HCT116 (cell line): ENCODE measurements at regions not wholly inside any gene's neighbourhood (a gene's known extent, or its start where the extent isn't known, plus 50 kb on each side); places are given as distances from the start of the nearest gene placed in this dataset.

Experiments used
- ATAC-seq: fragments of 200-7000 bp; cut with Tn5 transposase; 2 replicates; pipeline ENCODE4 v1.9.1; 2020; ENCODE audit warnings: mild to moderate bottlenecking, moderate library complexity
- BruUV-seq: library from RNA; stranded (reverse); fragments of 400-500 nt; replicated peaks from 2 replicates; lab custom pipeline; 2021; lab: Mats Ljungman, UMichigan
- CTCF ChIA-PET: fragments of 300-600 bp; sonication (Branson Sonifier 250); formaldehyde crosslinking; loops from one replicate; lab custom pipeline; 2021; ENCODE audit warnings: antibody characterized with exemption; lab: Charles Lee
- POLR2A ChIA-PET: fragments of 300-600, 350-600 bp; sonication (Branson Sonifier 250); formaldehyde crosslinking; loops from one replicate; lab custom pipeline; 2021; ENCODE audit warnings: antibody characterized with exemption; lab: Charles Lee
- RAD21 ChIA-PET, 2 experiments: fragments of 300-600 bp; sonication (Branson Sonifier 250); formaldehyde crosslinking; loops; one replicate each; lab custom pipeline; 2023; ENCODE audit warnings: low total read pairs in 2 of 2; ENCODE audit not compliant: uncharacterized antibody in 2 of 2, unreplicated experiment in 2 of 2, low non-redundant PET in 1 of 2; lab: Charles Lee
- DNase-seq: peaks from one replicate; pipeline ENCODE4 v3.0.0-alpha.2; 2010; ENCODE audit warnings: low read depth, low spot score
- H2AFZ ChIP-seq: fragments of 200-600 bp; shearing (Covaris generic), sonication (generic); 2 replicates; pipeline ENCODE4 v1.6.1; 2017; ENCODE audit warnings: low read depth, mixed run types, mixed read lengths, antibody characterized with exemption, low read length; ENCODE audit not compliant: poor library complexity, severe bottlenecking
- H3K27ac ChIP-seq: 2 replicates; pipeline ENCODE4 v1.5.1; 2012; ENCODE audit warnings: low read depth, low read length
- H3K27me3 ChIP-seq: fragments of 200-600 bp; sonication (generic); 2 replicates; pipeline ENCODE4 v1.6.1; 2016; ENCODE audit warnings: mixed run types, low read length, mixed read lengths; ENCODE audit not compliant: insufficient read depth
- H3K36me3 ChIP-seq, 2 experiments: fragments of 200-500 bp in 1 of 2; fragments of 200-600 bp in 1 of 2; sonication (Bioruptor generic) in 1 of 2; sonication (generic) in 1 of 2; 2 replicates each; pipeline versions ENCODE4 v1.5.1 to v1.6.1; 2014 to 2016; ENCODE audit warnings: low read length in 2 of 2, inconsistent platforms in 1 of 2, mixed read lengths in 1 of 2, mixed run types in 1 of 2; ENCODE audit not compliant: insufficient read depth in 2 of 2, control insufficient read depth in 1 of 2
- H3K4me1 ChIP-seq, 2 experiments: fragments of 200-600 bp in 1 of 2; sonication (generic) in 1 of 2; 2 replicates each; pipeline versions ENCODE4 v1.5.1 to v1.6.1; 2012 to 2017; ENCODE audit warnings: low read length in 2 of 2, inconsistent platforms in 1 of 2, mild to moderate bottlenecking in 1 of 2, mixed read lengths in 1 of 2, mixed run types in 1 of 2, moderate library complexity in 1 of 2; ENCODE audit not compliant: insufficient read depth in 2 of 2, control insufficient read depth in 1 of 2
- H3K4me2 ChIP-seq: fragments of 200-600 bp; sonication (generic); 2 replicates; pipeline ENCODE4 v1.6.1; 2017; ENCODE audit warnings: mixed run types, low read length, mixed read lengths
- H3K4me3 ChIP-seq, 2 experiments: fragments of 200-600 bp in 1 of 2; sonication (generic) in 1 of 2; replicated peaks in 1 of 2; 2 replicates each; pipeline ENCODE4 v1.5.1; 2011 to 2016; ENCODE audit warnings: low read length in 2 of 2, control low read depth in 1 of 2, low read depth in 1 of 2, mild to moderate bottlenecking in 1 of 2, mixed read lengths in 1 of 2, mixed run types in 1 of 2
- H3K79me2 ChIP-seq: fragments of 200-600 bp; sonication (generic); 2 replicates; pipeline ENCODE4 v1.6.1; 2017; ENCODE audit warnings: mild to moderate bottlenecking, mixed run types, low read length, moderate library complexity, mixed read lengths; ENCODE audit not compliant: insufficient read depth
- H3K9ac ChIP-seq: fragments of 200-600 bp; sonication (generic); 2 replicates; pipeline ENCODE4 v1.6.1; 2016; ENCODE audit warnings: low read length, mixed read lengths
- H3K9me2 ChIP-seq: fragments of 200-600 bp; sonication (generic), shearing (Covaris generic); 2 replicates; pipeline ENCODE4 v1.6.1; 2017; ENCODE audit warnings: mixed run types, mild to moderate bottlenecking, moderate library complexity; ENCODE audit not compliant: insufficient read depth
- H3K9me3 ChIP-seq, 2 experiments: fragments of 200-500 bp in 1 of 2; fragments of 200-600 bp in 1 of 2; sonication (Bioruptor generic) in 1 of 2; sonication (generic) in 1 of 2; 2 replicates each; pipeline ENCODE4 v1.6.1; 2014 to 2017; ENCODE audit warnings: low read length in 2 of 2, mixed read lengths in 2 of 2, inconsistent platforms in 1 of 2, low read depth in 1 of 2, mild to moderate bottlenecking in 1 of 2, mixed run types in 1 of 2, moderate library complexity in 1 of 2; ENCODE audit not compliant: control insufficient read depth in 1 of 2, insufficient read depth in 1 of 2
- H4K20me1 ChIP-seq: fragments of 200-600 bp; sonication (generic), shearing (Covaris generic); 2 replicates; pipeline ENCODE4 v1.6.1; 2017; ENCODE audit warnings: mixed run types, mild to moderate bottlenecking, moderate library complexity; ENCODE audit not compliant: insufficient read depth
- CBX3 ChIP-seq: IDR thresholded peaks from 2 replicates; pipeline ENCODE4 v1.6.1; 2012; ENCODE audit warnings: low read depth
- CEBPB ChIP-seq: IDR thresholded peaks from 2 replicates; pipeline ENCODE4 v1.6.1; 2012; ENCODE audit warnings: low read depth
- EGR1 ChIP-seq: IDR thresholded peaks from 2 replicates; pipeline ENCODE4 v1.6.1; 2012; ENCODE audit warnings: low read depth
- ELF1 ChIP-seq: IDR thresholded peaks from 2 replicates; pipeline ENCODE4 v1.6.1; 2012; ENCODE audit warnings: low read depth, borderline replicate concordance
- EZH2 ChIP-seq: fragments of 200-600 bp; sonication (generic); IDR thresholded peaks from 2 replicates; pipeline ENCODE4 v1.6.1; 2017; ENCODE audit warnings: antibody characterized with exemption, mixed run types
- EZH2phosphoT487 ChIP-seq: fragments of 200-600 bp; IDR thresholded peaks from 2 replicates; pipeline ENCODE4 v1.6.1; 2018; ENCODE audit warnings: antibody characterized with exemption, borderline replicate concordance
- JUND ChIP-seq: IDR thresholded peaks from 2 replicates; pipeline ENCODE4 v1.6.1; 2012
- POLR2A ChIP-seq: IDR thresholded peaks from 2 replicates; pipeline ENCODE4 v1.7.0; 2011; ENCODE audit warnings: borderline replicate concordance; ENCODE audit not compliant: insufficient read depth, insufficient read length; ENCODE audit errors: extremely low read depth
- POLR2AphosphoS5 ChIP-seq: IDR thresholded peaks from 2 replicates; pipeline ENCODE4 v1.6.1; 2011; ENCODE audit warnings: mild to moderate bottlenecking, low read depth, low read length, moderate library complexity
- RAD21 ChIP-seq: IDR thresholded peaks from 2 replicates; pipeline ENCODE4 v1.6.1; 2012; ENCODE audit warnings: low read depth, mild to moderate bottlenecking
- SIN3A ChIP-seq: IDR thresholded peaks from 2 replicates; pipeline ENCODE4 v1.6.1; 2012; ENCODE audit warnings: low read depth
- SP1 ChIP-seq: IDR thresholded peaks from 2 replicates; pipeline ENCODE4 v1.6.1; 2012; ENCODE audit warnings: low read depth
- TCF7L2 ChIP-seq: IDR thresholded peaks from 2 replicates; pipeline ENCODE4 v1.7.0; 2011; ENCODE audit warnings: borderline replicate concordance, inconsistent platforms; ENCODE audit not compliant: insufficient read depth, insufficient read length; ENCODE audit errors: extremely low read depth
- YY1 ChIP-seq: IDR thresholded peaks from 2 replicates; pipeline ENCODE4 v1.6.1; 2011; ENCODE audit warnings: low read length, low read depth, moderate library complexity, mild to moderate bottlenecking; ENCODE audit not compliant: insufficient replicate concordance; ENCODE audit errors: extremely low read depth
- ZFX ChIP-seq: fragments of 450-650 bp; IDR thresholded peaks from 2 replicates; pipeline ENCODE4 v1.6.1; 2017
- ZNF274 ChIP-seq: fragments of 200-500 bp; sonication (Bioruptor generic); IDR thresholded peaks from 2 replicates; pipeline ENCODE4 v1.6.1; 2014; ENCODE audit warnings: mild to moderate bottlenecking, low read depth, low read length, inconsistent platforms
- intact Hi-C: fragments of 100-400 bp; cut with micrococcal nuclease; formaldehyde crosslinking; loops from 2 replicates; pipeline ENCODE4 v1.10.0; 2022
- TF ChIP-seq, protein P1 (sequence below): IDR thresholded peaks from 2 replicates; pipeline ENCODE4 v1.6.1; 2012
- TF ChIP-seq, protein P2 (sequence below): IDR thresholded peaks from 2 replicates; pipeline ENCODE4 v1.6.1; 2012; ENCODE audit warnings: low read depth
- TF ChIP-seq, protein P3 (sequence below): IDR thresholded peaks from 2 replicates; pipeline ENCODE4 v1.6.1; 2011; ENCODE audit warnings: mild to moderate bottlenecking, low read length, moderate library complexity; ENCODE audit not compliant: insufficient replicate concordance; ENCODE audit errors: extremely low read depth
- TF ChIP-seq, protein P4 (sequence below): IDR thresholded peaks from 2 replicates; pipeline ENCODE4 v1.6.1; 2012

DNA sequence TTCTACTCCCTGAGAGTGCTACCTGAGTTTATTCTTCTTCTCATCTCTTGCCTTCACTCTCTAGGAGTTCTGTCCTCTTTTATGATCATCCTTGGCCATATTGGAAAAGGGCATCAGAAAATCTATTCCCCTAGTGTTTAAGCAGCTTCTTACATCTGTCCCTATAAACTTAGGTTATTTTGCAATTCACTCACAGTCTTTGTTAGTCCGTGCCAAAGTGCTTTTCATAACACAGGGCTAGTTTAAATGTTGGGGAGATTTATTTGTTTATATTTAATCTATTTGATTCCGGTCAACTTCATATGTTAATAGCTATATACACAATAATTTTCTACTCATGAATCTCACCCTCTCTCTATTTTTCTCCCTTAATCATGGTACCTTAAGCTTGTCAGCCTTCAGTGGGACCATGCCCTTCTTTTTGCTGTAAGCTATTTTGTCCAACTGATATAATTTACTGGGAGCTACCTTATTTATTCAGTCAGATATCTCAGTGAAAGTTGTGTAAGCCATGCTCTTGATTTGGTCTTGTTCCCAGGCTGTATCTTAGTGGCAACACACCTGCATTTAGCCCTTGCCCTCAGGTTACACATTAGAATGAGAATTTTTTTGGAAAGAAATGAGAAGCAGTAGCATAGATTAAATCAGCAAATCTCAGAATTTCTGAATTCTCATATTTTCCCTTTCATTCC, 106.3 kb upstream of the SMYD2 start:
- Histone ChIP-seq H3K9me2 (no peaks in the 10 kb centered on the region), H3K27me3 (no peaks in the 10 kb centered on the region; the same call in 1 of the 2 replicates), H3K79me2 (no peaks in the 10 kb centered on the region), H3K4me3 (no peak overlapping the region), H3K9ac (no peak overlapping the region), H2AFZ (no peak overlapping the region), H3K36me3 (no peaks in the 10 kb centered on the region), H3K4me1 (no peaks in the 10 kb centered on the region), H3K27ac (no peak overlapping the region), H3K4me2 (no peak overlapping the region), H3K9me3 (no peaks in the 10 kb centered on the region), H4K20me1 (no peaks in the 10 kb centered on the region)
- no peak for DNase-seq
- ATAC-seq, result no peak
- TF ChIP-seq YY1, result no peak
- no peak for TF ChIP-seq ZNF274
- no peak for TF ChIP-seq CEBPB
- TF ChIP-seq SIN3A, result no peak
- TF ChIP-seq JUND, result no peak
- TF ChIP-seq RAD21, result no peak
- TF ChIP-seq POLR2AphosphoS5, result no peak
- no peak for TF ChIP-seq CBX3
- TF ChIP-seq TCF7L2, result no peak
- TF ChIP-seq EZH2, result no peak
- TF ChIP-seq, protein P1, sequence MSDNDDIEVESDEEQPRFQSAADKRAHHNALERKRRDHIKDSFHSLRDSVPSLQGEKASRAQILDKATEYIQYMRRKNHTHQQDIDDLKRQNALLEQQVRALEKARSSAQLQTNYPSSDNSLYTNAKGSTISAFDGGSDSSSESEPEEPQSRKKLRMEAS, result no peak
- TF ChIP-seq EZH2phosphoT487, result no peak
- TF ChIP-seq SP1, result no peak
- TF ChIP-seq, protein P2, sequence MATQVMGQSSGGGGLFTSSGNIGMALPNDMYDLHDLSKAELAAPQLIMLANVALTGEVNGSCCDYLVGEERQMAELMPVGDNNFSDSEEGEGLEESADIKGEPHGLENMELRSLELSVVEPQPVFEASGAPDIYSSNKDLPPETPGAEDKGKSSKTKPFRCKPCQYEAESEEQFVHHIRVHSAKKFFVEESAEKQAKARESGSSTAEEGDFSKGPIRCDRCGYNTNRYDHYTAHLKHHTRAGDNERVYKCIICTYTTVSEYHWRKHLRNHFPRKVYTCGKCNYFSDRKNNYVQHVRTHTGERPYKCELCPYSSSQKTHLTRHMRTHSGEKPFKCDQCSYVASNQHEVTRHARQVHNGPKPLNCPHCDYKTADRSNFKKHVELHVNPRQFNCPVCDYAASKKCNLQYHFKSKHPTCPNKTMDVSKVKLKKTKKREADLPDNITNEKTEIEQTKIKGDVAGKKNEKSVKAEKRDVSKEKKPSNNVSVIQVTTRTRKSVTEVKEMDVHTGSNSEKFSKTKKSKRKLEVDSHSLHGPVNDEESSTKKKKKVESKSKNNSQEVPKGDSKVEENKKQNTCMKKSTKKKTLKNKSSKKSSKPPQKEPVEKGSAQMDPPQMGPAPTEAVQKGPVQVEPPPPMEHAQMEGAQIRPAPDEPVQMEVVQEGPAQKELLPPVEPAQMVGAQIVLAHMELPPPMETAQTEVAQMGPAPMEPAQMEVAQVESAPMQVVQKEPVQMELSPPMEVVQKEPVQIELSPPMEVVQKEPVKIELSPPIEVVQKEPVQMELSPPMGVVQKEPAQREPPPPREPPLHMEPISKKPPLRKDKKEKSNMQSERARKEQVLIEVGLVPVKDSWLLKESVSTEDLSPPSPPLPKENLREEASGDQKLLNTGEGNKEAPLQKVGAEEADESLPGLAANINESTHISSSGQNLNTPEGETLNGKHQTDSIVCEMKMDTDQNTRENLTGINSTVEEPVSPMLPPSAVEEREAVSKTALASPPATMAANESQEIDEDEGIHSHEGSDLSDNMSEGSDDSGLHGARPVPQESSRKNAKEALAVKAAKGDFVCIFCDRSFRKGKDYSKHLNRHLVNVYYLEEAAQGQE, result no peak
- TF ChIP-seq, protein P3, sequence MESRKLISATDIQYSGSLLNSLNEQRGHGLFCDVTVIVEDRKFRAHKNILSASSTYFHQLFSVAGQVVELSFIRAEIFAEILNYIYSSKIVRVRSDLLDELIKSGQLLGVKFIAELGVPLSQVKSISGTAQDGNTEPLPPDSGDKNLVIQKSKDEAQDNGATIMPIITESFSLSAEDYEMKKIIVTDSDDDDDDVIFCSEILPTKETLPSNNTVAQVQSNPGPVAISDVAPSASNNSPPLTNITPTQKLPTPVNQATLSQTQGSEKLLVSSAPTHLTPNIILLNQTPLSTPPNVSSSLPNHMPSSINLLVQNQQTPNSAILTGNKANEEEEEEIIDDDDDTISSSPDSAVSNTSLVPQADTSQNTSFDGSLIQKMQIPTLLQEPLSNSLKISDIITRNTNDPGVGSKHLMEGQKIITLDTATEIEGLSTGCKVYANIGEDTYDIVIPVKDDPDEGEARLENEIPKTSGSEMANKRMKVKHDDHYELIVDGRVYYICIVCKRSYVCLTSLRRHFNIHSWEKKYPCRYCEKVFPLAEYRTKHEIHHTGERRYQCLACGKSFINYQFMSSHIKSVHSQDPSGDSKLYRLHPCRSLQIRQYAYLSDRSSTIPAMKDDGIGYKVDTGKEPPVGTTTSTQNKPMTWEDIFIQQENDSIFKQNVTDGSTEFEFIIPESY, result no peak
- TF ChIP-seq, protein P4, sequence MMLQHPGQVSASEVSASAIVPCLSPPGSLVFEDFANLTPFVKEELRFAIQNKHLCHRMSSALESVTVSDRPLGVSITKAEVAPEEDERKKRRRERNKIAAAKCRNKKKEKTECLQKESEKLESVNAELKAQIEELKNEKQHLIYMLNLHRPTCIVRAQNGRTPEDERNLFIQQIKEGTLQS, result no peak
- TF ChIP-seq POLR2A, result no peak
- no peak for TF ChIP-seq EGR1
- no peak for TF ChIP-seq ELF1
- TF ChIP-seq ZFX, result no peak
- CTCF ChIA-PET, result no interaction called here
- RAD21 ChIA-PET, result no interaction called here
- POLR2A ChIA-PET, result no interaction called here
- intact Hi-C loops, result no loop called here
- no TSS peak for BruUV-seq
